ENCODE measurements at regions not wholly inside any gene's neighbourhood (a gene's known extent, or its start where the extent isn't known, plus 50 kb on each side); places are given as distances from the start of the nearest gene placed in this dataset.

GRCh38 chr4:125762537-125762936, 447.8 kb downstream of the FAT4 start:
- DNase-seq (ENCODE audit: low read depth) = no peak
- peak; percentile 41 for TF ChIP-seq CTCF (IDR thresholded peaks at IDR 0.05; ENCODE audit: insufficient read depth, low read depth, low read length)
- H3K4me3 ChIP-seq (ENCODE audit: low read depth, low read length) = no peak overlapping the region

- TF ChIP-seq CTCF (IDR thresholded peaks at IDR 0.05; ENCODE audit: insufficient read depth, low read depth, low read length) = no peak
- no peak overlapping the region for H3K4me3 ChIP-seq (ENCODE audit: low read depth, low read length)
- DNase-seq (ENCODE audit: low read depth) = peak; percentile 40
Observed at GRCh38 chr4:125765941-125766340, 451.2 kb downstream of the FAT4 start.

- H3K4me3 ChIP-seq (ENCODE audit: low read depth, low read length) = no peak overlapping the region
- DNase-seq (ENCODE audit: low read depth) = no peak
- no peak for TF ChIP-seq CTCF (IDR thresholded peaks at IDR 0.05; ENCODE audit: insufficient read depth, low read depth, low read length)
Observed at GRCh38 chr4:125770814-125771398, 456.2 kb downstream of the FAT4 start.

- H3K4me3 ChIP-seq (ENCODE audit: low read depth, low read length) = no peak overlapping the region
- DNase-seq (ENCODE audit: low read depth) = no peak
- no peak for TF ChIP-seq CTCF (IDR thresholded peaks at IDR 0.05; ENCODE audit: insufficient read depth, low read depth, low read length)
Observed at GRCh38 chr4:125772680-125773079, 457.9 kb downstream of the FAT4 start.

GRCh38 chr4:125773502-125773901, 458.7 kb downstream of the FAT4 start:
- DNase-seq (ENCODE audit: low read depth) = no peak
- TF ChIP-seq CTCF (IDR thresholded peaks at IDR 0.05; ENCODE audit: insufficient read depth, low read depth, low read length) = no peak
- H3K4me3 ChIP-seq (ENCODE audit: low read depth, low read length) = no peak overlapping the region

GRCh38 chr4:125773931-125774330, 459.2 kb downstream of the FAT4 start:
- no peak for DNase-seq (ENCODE audit: low read depth)
- no peak for TF ChIP-seq CTCF (IDR thresholded peaks at IDR 0.05; ENCODE audit: insufficient read depth, low read depth, low read length)
- H3K4me3 ChIP-seq (ENCODE audit: low read depth, low read length) = no peak overlapping the region

- no peak for TF ChIP-seq CTCF (IDR thresholded peaks at IDR 0.05; ENCODE audit: insufficient read depth, low read depth, low read length)
Observed at GRCh38 chr4:125776146-125776545, 461.4 kb downstream of the FAT4 start.

More at GRCh38 chr4:125776146-125776545, 461.4 kb downstream of the FAT4 start:
- no peak overlapping the region for H3K4me3 ChIP-seq (ENCODE audit: low read depth, low read length)
- no peak for DNase-seq (ENCODE audit: low read depth)

Data from fibroblast of villous mesenchyme (primary cell).